ENCODE measurements at regions not wholly inside any gene's neighbourhood (a gene's known extent, or its start where the extent isn't known, plus 50 kb on each side); places are given as distances from the start of the nearest gene placed in this dataset.

GRCh38 chr20:11522366-11522741, 395.3 kb upstream of the BTBD3 start:
- TF ChIP-seq CTCF (IDR thresholded peaks at IDR 0.05) = no peak
- Histone ChIP-seq H3K27ac (no peak overlapping the region), H3K36me3 (no peaks in the 10 kb centered on the region), H3K4me3 (no peak overlapping the region), H3K9me3 (peaks cover 0 to 33% (median 20%) of the 10 kb centered on the region in 11 donors), H3K27me3 (no peaks in the 10 kb centered on the region), H3K4me1 (no peaks in the 10 kb centered on the region)
- intact Hi-C loops (cut with DNase I) = no loop called here
- ATAC-seq (no peak), DNase-seq (no peak)
- WGBS, 2 donors = 55 to 72% methylated on average over 2 of the region's 2 CpGs

- Histone ChIP-seq H3K4me1 (no peaks in the 10 kb centered on the region), H3K27ac (no peak overlapping the region), H3K4me3 (no peak overlapping the region), H3K9me3 (peaks cover 2 to 69% (median 19%) of the 10 kb centered on the region in 11 donors), H3K36me3 (no peaks in the 10 kb centered on the region), H3K27me3 (no peaks in the 10 kb centered on the region)
- intact Hi-C loops (cut with DNase I) = no loop called here
- WGBS, 2 donors = 79 to 94% methylated on average over 4 of the region's 4 CpGs
- no peak for TF ChIP-seq CTCF (IDR thresholded peaks at IDR 0.05)
- DNase-seq = no peak
- no peak for ATAC-seq
Observed at GRCh38 chr20:11529047-11529446, 388.6 kb upstream of the BTBD3 start.

- Histone ChIP-seq H3K9me3 (peaks cover 0 to 16% (median 0%) of the 10 kb centered on the region in 11 donors), H3K4me1 (no peaks in the 10 kb centered on the region), H3K36me3 (no peaks in the 10 kb centered on the region), H3K27ac (no peak overlapping the region), H3K27me3 (peaks cover 0 to 7% (median 0%) of the 10 kb centered on the region in 7 donors), H3K4me3 (no peak overlapping the region)
- ATAC-seq = no peak
- WGBS, 2 donors = 13 to 25% methylated on average over 2 of the region's 2 CpGs
- intact Hi-C loops (cut with DNase I) = no loop called here
- no peak for TF ChIP-seq CTCF (IDR thresholded peaks at IDR 0.05)
- no peak for DNase-seq
Observed at GRCh38 chr20:11537032-11537431, 380.7 kb upstream of the BTBD3 start.

GRCh38 chr20:11539450-11539849, 378.2 kb upstream of the BTBD3 start:
- H3K4me1 ChIP-seq = peaks cover 0 to 12% (median 0%) of the 10 kb centered on the region in 9 donors
- no peak overlapping the region for H3K4me3 ChIP-seq
- peaks cover 0 to 7% (median 0%) of the 10 kb centered on the region in 7 donors for H3K27me3 ChIP-seq
- DNase-seq (no peak), ATAC-seq (no peak)
- H3K27ac ChIP-seq = no peak overlapping the region
- 70 to 71% methylated on average over 4 of the region's 4 CpGs for WGBS, 2 donors
- H3K36me3 ChIP-seq = no peaks in the 10 kb centered on the region
- intact Hi-C loops (cut with DNase I) = no loop called here
- H3K9me3 ChIP-seq = peaks cover 0 to 4% (median 0%) of the 10 kb centered on the region in 11 donors
- TF ChIP-seq CTCF (IDR thresholded peaks at IDR 0.05) = no peak
